ENCODE measurements at regions not wholly inside any gene's neighbourhood (a gene's known extent, or its start where the extent isn't known, plus 50 kb on each side); places are given as distances from the start of the nearest gene placed in this dataset.

GRCh38 chr14:71430678-71431376 lies 501.4 kb upstream of the RGS6 start:
- TF ChIP-seq RXRA (IDR thresholded peaks at IDR 0.05): no peak
- no peak for TF ChIP-seq RAD21 (IDR thresholded peaks at IDR 0.05)
- Histone ChIP-seq H3K27me3 (ENCODE audit: control insufficient read depth in 4 of 4, insufficient read depth in 4 of 4, low read length in 3 of 4) (no peaks in the 10 kb centered on the region), H3K4me3 (ENCODE audit: low read depth in 1 of 3, low read length in 3 of 3) (no peak overlapping the region), H3K27ac (ENCODE audit: low read depth in 1 of 2, low read length in 2 of 2) (no peak overlapping the region), H3K36me3 (ENCODE audit: control insufficient read depth in 4 of 4, insufficient read depth in 3 of 4, low read depth in 1 of 4, low read length in 3 of 4) (no peaks in the 10 kb centered on the region), H3K4me1 (ENCODE audit: control insufficient read depth in 4 of 4, insufficient read depth in 4 of 4, low read length in 3 of 4) (no peaks in the 10 kb centered on the region), H3K9me3 (ENCODE audit: control insufficient read depth in 4 of 4, low read length in 3 of 4) (peaks cover 0 to 3% (median 0%) of the 10 kb centered on the region in 4 donors), H3K9ac (ENCODE audit: low read depth in 1 of 2, low read length in 2 of 2) (no peak overlapping the region)
- 97% methylated on average over 3 of the region's 3 CpGs for WGBS
- no peak for DNase-seq (ENCODE audit: low spot score)

GRCh38 chr14:71432334-71433110 lies 499.7 kb upstream of the RGS6 start:
- H3K27me3 ChIP-seq (ENCODE audit: control insufficient read depth in 4 of 4, insufficient read depth in 4 of 4, low read length in 3 of 4): no peaks in the 10 kb centered on the region
- TF ChIP-seq NR2F2 (IDR thresholded peaks at IDR 0.05) (no peak), EGR1 (IDR thresholded peaks at IDR 0.05; ENCODE audit: low read depth in 2 of 2) (no peak), RXRA (IDR thresholded peaks at IDR 0.05) (no peak), CTCF (IDR thresholded peaks at IDR 0.05; ENCODE audit: low read depth, low read length, missing input control) (no peak), FOXA2 (IDR thresholded peaks at IDR 0.05) (no peak), RAD21 (IDR thresholded peaks at IDR 0.05) (no peak), TAF1 (conservative IDR thresholded peaks at IDR 0.05) (no peak), SP1 (IDR thresholded peaks at IDR 0.05) (no peak), FOXA1 (IDR thresholded peaks at IDR 0.05) (no peak), MAX (IDR thresholded peaks at IDR 0.05) (no peak), HNF4A (conservative IDR thresholded peaks at IDR 0.05) (no peak)
- no peak for DNase-seq (ENCODE audit: low spot score)
- WGBS: 90% methylated on average over 3 of the region's 3 CpGs
- no peaks in the 10 kb centered on the region for H3K9me3 ChIP-seq (ENCODE audit: control insufficient read depth in 4 of 4, low read length in 3 of 4)
- H3K9ac ChIP-seq (ENCODE audit: low read depth in 1 of 2, low read length in 2 of 2): no peak overlapping the region
- no peaks in the 10 kb centered on the region for H3K36me3 ChIP-seq (ENCODE audit: control insufficient read depth in 4 of 4, insufficient read depth in 3 of 4, low read depth in 1 of 4, low read length in 3 of 4)
- no peak overlapping the region for H3K27ac ChIP-seq (ENCODE audit: low read depth in 1 of 2, low read length in 2 of 2)
- H3K4me1 ChIP-seq (ENCODE audit: control insufficient read depth in 4 of 4, insufficient read depth in 4 of 4, low read length in 3 of 4): no peaks in the 10 kb centered on the region
- H3K4me3 ChIP-seq (ENCODE audit: low read depth in 1 of 3, low read length in 3 of 3): no peak overlapping the region

GRCh38 chr14:71433303-71433702 lies 498.9 kb upstream of the RGS6 start:
- whole genome bisulfite sequencing: 94% methylated on average over 8 of the region's 8 CpGs
- Histone ChIP-seq H3K36me3 (ENCODE audit: control insufficient read depth in 4 of 4, insufficient read depth in 3 of 4, low read depth in 1 of 4, low read length in 3 of 4) (no peaks in the 10 kb centered on the region), H3K9ac (ENCODE audit: low read depth in 1 of 2, low read length in 2 of 2) (no peak overlapping the region), H3K9me3 (ENCODE audit: control insufficient read depth in 4 of 4, low read length in 3 of 4) (no peaks in the 10 kb centered on the region), H3K4me1 (ENCODE audit: control insufficient read depth in 4 of 4, insufficient read depth in 4 of 4, low read length in 3 of 4) (no peaks in the 10 kb centered on the region), H3K27ac (ENCODE audit: low read depth in 1 of 2, low read length in 2 of 2) (no peak overlapping the region), H3K4me3 (ENCODE audit: low read depth in 1 of 3, low read length in 3 of 3) (no peak overlapping the region), H3K27me3 (ENCODE audit: control insufficient read depth in 4 of 4, insufficient read depth in 4 of 4, low read length in 3 of 4) (no peaks in the 10 kb centered on the region)
- DNase-seq (ENCODE audit: low spot score): no peak
- no peak for TF ChIP-seq REST (IDR thresholded peaks at IDR 0.05)
- TF ChIP-seq RAD21 (IDR thresholded peaks at IDR 0.05): no peak
- no peak for TF ChIP-seq ATF3 (IDR thresholded peaks at IDR 0.05)
- TF ChIP-seq TAF1 (conservative IDR thresholded peaks at IDR 0.05): no peak
- no peak for TF ChIP-seq YY1 (IDR thresholded peaks at IDR 0.05)
- no peak for TF ChIP-seq FOXA2 (IDR thresholded peaks at IDR 0.05)
- no peak for TF ChIP-seq HNF4A (conservative IDR thresholded peaks at IDR 0.05)
- no peak for TF ChIP-seq FOXA1 (IDR thresholded peaks at IDR 0.05)
- TF ChIP-seq MAX (IDR thresholded peaks at IDR 0.05): no peak
- no peak for TF ChIP-seq ZBTB33 (IDR thresholded peaks at IDR 0.05)
- no peak for TF ChIP-seq HNF4G (IDR thresholded peaks at IDR 0.05)
- TF ChIP-seq GABPA (IDR thresholded peaks at IDR 0.05 in 1 of 2, conservative IDR thresholded peaks at IDR 0.05 in 1 of 2): no peak
- TF ChIP-seq SP1 (IDR thresholded peaks at IDR 0.05): no peak
- no peak for TF ChIP-seq NR2F2 (IDR thresholded peaks at IDR 0.05)
